HG02759 (cell line): ENCODE measurements at regions not wholly inside any gene's neighbourhood (a gene's known extent, or its start where the extent isn't known, plus 50 kb on each side); places are given as distances from the start of the nearest gene placed in this dataset.
"Not testable (repeated sequence)": the region's sequence is repeated elsewhere in the genome, so short reads cannot be mapped to it uniquely, and the experiment has no call there.

Experiments used
- ATAC-seq: cut with Tn5 transposase; IDR thresholded peaks from one replicate; pipeline ENCODE4 v1.9.1; 2021; ENCODE audit warnings: mild to moderate bottlenecking, moderate library complexity; ENCODE audit not compliant: unreplicated experiment

DNA sequence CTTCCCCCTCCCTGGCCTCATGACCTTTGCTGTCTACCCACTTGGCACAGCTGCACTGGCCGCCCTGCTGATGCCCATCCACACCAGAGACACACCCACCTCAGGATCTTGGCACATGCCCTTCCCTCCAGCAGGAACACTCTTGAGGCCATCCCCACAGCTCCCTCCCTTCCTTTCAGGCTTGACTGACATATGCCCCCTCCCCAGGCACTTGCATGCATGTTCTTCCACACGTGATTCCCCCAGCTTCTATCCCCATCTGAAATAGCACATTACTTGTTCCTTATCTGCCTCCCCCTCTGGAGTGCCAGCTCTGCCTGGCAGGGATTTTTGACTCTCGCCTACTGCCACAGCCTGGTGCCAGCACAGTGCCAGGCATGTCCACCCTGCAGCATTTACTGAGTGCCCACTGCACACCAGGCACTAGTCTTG lies 98.5 kb upstream of the SLC25A33 start:
- no peak for ATAC-seq

DNA sequence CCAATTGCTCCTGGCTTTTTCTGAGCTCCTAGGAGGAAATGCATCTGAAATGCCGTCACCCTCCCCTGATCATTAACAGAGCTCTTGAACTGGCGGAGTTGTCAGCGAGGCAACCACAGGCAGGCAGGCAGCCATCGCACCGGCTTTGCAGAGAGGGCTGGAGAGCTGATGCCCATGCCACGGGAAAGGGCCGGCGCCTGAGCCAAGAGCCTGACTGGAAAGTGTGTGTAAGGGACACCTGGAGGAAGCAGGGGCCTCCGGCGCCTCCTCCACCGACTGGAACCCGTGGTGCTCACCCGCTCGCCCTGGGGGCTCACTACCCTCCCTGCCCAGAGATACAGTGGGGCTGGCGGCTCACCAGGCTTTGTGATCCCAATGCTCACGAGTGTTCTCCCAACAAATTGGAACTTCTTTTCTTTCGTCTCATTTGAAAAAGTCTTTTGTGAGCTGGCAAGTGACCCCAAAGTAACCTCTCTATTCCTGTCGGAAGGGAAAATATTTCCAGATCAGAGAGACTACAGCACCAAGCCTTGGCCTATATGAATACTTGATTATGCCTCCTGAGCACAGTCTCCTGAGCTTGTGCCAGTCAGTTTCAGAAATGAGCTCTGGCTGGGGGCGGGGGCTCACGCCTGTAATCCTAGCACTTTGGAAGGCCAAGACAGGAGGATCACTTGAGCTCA lies 97.7 kb upstream of the SLC25A33 start:
- ATAC-seq, result no peak

DNA sequence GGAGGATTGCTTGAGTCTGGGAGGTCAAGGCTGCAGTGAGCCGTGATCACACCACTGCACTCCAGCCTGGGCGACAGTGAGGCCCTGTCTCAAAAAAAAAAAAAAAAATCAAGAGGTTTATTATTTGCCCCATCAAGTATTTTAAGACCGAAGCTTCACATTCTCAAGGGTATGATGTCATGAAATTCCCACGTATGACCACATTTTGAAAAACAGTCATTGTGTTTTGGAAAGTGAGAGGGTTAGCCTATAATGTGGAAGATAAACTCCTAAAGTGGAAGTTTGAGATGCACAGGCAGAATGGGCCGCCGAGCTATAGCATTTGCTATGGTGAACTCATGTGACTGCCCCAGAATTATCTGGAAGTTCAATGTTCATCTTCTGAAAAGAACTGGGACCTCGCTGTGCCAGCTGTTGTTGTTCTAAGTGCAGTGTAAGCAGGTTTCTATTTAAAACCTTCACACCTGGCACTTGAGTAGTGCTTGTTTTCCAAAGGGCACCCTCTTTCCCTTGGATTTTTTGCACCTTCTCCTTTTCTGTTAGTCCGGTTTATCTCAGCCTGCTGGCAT lies 96.9 kb upstream of the SLC25A33 start:
- ATAC-seq, result no peak

DNA sequence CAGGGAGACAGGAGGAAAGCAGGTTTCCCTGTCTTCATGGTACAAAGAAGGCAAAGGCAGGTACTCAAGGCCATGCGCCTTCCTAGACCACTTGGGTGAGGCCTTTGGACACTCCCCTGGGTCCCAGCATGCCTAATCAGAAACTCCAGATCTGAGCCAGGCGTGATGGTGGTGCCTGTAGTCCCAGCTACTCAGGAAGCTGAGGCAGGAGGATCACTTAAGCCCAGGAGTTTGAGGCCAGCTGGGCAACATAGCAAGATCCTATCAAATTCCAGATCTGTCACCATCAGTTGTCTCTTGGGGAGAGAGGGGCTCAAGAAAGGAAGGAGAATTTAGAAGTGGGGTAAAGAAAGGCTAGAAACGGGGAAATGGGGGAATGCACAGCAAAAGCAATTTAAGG lies 96.3 kb upstream of the SLC25A33 start:
- ATAC-seq, result no peak

DNA sequence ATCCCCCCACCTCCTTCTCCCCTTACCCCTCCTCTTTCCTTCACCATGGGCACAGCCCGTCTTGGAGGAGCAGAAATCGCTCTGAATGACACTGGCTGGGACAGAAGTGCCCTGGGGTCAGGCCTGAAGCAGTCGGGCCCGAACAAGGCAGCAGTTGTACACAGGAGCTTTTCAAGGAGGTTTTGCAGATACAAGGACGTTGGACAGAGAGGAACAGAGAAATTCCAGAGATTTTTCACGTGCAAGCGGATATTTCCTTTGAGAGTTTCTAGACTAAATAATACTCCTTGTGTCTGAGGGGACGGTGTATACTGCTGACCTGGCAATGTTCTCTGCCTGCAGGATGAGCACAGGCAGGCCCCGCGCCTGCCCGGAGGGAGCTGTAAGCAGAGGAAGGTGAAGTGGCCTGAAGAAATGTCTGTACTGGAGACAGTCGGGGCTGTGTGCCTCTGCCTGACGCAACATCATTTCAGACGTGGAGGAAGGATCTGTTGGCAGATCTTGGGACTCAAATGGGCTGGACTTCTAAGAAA lies 95.3 kb upstream of the SLC25A33 start:
- ATAC-seq, result no peak

DNA sequence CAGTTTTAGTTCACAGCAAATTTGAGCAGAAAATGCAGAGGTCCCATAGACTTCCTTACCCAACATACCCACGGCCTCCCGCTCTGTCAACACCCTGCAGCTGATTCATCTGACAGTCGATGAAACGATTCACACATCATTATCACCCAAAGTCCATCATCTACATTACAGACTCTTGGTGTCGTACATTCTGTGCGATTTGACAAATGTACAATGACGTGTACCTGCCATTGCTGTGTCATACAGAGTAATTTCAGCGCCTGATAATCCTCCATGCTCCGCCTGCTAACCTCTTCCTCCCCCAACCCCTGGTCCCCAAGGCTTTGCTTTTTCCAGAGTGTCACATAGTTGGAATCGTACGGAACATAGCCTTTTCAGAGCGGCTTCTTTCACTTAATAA lies 94.7 kb upstream of the SLC25A33 start:
- ATAC-seq, result no peak

DNA sequence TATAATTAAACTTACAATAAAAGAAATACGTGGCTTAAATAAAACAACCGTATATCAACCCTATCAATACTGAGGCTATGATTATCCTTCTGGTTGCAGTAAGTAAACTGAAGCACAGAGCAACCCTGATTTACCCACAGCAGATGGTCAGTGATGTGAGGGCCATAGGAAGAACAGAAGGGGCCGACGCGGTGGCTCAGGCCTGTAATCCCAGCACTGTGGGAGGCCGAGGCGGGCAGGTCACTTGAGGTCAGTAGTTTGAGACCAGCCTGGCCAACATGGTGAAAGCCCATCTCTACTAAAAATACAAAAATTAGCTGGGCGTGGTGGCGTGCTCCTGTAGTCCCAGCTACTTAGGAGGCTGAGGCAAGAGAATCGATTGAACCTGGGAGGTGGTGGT lies 94.2 kb upstream of the SLC25A33 start:
- not testable (repeated sequence) for ATAC-seq

DNA sequence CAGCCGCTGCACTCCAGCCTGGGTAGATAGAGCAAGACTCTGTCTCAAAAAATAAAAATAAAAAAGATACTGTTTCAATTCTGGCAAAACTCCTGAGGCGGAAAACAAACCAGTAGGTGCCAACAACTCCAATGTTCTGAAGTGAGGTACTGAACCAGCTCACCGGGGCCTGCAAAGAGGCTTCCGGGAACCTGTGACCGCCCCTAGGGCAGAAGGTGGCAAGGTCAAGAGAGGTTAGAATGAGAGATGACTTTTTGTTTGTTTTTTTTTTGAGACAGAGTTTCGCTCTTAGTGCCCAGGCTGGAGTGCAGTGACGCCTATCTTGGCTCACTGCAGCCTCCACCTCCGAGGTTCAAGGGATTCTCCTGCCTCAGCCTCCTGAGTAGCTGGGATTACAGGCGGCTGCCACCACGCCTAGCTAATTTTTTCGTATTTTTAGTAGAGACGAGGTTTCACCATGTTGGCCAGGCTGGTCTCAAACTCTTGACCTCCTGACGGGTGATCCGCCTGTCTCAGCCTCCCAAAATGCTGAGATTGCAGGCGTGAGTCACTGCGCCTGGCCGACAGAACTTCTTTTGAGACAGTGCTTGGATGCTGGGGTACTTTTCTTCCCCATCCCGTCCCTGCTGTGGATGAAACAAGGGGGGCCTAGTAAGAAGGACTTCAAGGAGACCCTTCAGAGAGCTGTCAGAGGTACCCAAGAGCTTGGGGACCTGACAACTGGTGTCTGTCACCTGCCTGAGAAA lies 91.9 kb upstream of the SLC25A33 start:
- ATAC-seq, result no peak

DNA sequence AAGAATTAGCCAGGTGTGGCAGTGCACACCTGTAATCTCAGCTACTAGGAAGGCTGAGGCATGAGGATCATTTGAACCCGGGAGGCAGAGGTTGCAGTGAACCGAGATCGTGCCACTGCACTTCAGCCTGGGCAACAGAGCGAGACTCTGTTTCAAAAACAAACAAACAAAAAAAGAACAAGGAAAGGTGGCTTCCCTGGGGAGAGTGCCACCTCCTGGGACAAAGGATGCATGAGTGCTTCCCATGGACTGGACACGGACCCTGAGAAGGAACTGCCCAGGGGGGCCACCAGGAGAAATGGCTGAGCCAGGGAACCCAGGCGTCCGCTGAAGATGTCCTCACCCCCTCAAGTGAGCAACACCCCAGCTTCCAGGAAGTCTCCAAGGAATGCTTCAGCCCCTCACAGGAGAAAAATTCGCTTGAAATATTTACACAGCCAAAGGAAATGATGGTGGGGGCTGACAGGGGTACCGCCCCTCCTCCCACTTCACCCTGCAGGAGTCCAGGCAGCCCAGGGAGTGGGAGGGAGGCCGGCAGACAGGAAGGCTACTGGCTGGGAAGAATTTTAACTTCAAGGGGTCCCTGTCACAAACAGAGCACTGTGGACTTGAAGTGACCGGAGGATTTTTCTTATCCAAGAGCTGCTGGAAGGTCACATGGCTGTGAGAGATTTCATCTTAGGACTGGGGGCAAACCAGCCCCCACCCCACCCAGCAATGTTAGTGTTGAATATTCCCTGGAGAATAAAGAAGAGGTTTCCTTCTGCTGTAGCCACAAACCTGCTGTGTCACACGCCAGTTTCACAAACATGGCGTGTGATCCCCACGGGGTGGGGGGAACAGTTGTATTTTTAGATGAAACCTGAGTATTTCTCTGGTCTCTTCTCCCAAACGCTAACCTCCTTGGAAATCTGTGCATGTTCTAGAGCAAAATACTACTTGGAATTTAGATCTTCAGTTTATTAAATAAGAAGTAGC lies 90.8 kb upstream of the SLC25A33 start:
- ATAC-seq, result no peak

DNA sequence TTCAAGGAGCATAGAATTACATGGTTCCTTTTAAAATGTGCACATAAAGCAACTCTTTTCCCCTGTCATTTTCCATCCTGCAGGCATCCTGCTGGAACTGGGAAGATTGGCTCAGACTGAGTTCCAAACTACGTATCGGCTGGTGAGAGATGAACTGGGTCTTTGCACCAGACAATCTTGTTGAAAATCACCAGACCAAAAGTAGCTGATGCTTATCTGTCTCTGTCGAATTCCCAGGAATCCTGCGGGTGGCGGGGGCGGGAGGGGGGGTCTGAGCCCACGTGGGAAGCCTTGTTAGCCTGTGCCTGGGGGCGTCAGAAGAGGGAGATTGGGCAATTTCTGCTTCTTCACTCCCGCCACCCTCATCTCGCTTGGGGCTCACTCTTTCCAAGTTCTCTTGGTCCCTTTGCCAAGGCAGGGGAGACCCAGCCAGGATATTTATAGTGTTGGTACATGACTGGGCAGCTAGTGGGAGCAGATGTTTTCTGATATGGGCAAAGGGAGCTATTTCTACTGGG lies 90.1 kb upstream of the SLC25A33 start:
- ATAC-seq, result no peak

DNA sequence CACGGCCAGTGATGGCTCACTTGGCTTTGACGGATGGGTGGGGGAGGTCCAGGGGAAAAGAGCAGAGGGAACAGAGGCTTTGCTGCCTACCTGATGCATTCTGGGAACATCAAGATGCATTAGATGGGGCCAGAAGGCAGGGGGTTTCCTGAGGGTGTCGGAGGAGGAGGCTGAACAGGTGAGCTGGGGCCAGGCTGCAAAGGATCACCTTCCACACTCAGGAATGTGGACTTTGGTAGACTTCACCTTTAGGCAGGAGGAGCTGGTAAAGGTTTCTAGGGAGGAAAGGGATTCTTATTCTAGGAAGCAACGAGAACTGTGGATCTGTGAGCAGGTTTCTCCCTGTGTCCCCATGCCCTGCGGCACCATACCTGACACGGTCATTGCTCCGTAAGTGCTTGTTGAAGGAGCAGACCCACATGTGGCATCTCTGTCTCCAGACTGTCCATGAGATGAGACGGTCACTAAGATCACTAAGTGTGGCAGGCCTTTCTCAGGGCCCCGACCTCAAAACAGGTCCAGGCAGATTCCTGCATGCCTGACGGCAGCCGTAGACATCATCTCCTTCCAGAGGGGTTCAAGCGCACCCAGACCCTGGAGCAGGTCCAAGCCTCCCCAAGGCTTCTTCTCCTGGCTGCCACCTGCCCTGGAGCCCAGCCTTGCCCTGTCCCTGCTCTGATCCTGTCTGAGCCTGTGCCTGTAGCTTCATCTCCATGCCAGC lies 89.1 kb upstream of the SLC25A33 start:
- ATAC-seq, result no peak

DNA sequence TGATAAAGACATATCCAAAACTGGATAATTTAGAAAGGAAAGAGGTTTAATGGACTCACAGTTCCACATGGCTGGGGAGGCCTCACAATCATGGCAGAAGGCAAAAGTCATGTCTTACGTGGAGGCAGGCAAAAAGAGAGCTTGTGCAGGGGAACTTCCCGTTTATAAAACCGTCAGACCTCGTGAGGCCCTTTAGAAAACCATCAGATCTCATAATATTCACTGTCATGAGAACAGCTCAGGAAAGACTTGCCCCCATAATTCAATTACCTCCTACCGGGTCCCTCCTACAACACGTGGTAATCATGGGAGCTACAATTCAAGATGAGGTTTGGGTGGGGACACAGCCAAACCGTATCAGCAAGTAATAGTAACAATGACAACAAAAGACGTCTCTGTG lies 88.2 kb upstream of the SLC25A33 start:
- ATAC-seq, result no peak

DNA sequence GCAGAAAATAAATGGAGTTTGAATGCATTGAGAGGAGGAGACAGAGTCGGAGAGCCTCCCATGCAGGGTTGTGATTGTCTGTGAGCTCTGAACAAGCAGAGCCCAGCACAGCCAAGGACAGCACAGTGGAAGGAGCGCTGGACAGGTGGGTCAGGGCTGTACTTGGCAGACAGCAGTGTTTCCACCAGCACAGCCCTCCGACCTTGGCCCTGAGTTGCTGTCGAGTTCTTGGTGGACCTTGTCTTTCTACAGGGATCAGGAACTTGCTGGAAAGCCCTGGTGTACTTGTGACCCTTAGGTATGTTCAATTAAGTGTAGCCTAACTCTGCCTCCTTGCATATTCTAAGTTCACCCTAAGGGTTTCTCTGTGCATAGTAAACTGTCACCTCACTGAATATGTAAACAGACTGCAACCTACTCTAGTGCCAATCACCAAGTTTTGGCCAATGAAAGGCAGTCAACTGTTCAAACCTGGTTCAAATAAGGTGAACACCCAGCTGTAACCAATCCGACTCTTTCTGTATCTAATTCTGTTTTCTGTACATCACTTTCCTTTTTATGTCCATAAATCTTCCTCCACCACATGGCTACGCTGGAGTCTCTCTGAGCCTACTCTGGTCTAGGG lies 86.6 kb upstream of the SLC25A33 start:
- no peak for ATAC-seq

DNA sequence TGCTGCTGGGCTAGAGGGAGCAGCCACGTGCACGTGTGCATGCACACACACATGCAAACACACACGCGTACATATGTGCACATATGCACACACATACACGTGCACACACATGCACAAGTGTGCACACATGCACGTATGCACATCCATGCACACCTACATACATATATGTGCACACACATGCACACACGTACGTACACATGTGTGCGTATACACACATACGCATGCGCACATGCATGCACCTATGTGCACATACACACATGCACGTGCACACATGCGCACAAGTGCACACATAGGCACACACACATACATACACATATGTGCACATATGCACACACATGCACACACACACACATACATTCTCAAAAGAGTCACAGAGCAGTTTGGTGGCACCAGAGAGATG lies 85.9 kb upstream of the SLC25A33 start:
- ATAC-seq, result no peak

DNA sequence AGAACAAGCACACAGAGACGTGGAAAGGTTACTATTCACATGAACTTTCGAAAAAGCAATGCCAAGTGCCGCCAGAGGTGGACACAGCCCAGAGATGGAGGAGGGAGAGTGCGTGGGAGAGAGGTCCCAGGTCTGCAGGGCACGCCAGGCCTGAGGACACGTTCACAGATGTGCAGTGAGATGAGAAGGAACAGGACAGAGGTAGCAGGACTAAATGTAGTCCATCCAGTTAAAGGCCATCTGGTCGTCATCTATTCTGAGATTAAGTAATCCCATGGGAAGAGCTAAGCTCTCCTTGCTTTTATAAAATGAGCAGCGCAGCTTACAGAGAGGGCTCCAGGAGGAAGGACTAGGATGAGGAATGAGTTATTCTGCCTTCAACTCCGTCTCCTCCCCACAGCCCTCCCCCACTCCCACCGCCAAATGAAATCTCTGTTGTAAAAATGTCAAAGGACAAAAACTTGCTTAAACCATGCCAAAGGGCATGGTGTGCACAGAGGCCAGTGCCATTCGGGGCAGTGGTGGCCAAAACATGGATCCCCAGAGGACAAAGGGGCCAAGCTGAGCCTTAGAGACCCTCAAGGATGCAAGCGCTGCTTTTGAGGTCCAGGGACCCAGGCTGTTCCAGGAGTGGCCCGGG lies 85.4 kb upstream of the SLC25A33 start:
- ATAC-seq, result no peak

DNA sequence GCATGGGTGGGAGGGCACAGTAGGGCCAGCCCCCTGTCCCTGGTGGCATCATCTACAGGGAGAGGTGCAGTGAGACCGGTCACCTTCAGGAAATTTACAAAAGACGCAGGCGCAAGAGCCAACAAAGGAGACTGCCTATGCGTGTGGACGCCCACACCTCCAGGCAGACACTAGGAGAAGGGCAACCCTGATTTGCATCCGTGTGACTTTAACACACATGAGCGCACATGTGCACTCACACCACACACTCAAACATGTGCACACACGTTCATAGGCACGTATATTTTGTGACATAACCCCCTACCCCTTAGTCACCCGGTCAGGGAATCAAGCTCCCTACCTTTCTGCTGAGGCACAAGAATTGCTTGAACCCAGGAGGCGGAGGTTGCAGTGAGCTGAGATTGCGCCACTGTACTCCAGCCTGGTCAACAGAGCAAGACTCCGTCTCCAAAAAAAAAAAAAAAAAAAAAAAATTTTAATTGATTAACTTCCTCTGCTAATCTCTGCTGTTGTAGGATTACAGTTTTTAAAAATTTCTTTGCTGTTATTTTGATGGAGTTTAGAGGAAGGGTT lies 84.7 kb upstream of the SLC25A33 start:
- no peak for ATAC-seq

DNA sequence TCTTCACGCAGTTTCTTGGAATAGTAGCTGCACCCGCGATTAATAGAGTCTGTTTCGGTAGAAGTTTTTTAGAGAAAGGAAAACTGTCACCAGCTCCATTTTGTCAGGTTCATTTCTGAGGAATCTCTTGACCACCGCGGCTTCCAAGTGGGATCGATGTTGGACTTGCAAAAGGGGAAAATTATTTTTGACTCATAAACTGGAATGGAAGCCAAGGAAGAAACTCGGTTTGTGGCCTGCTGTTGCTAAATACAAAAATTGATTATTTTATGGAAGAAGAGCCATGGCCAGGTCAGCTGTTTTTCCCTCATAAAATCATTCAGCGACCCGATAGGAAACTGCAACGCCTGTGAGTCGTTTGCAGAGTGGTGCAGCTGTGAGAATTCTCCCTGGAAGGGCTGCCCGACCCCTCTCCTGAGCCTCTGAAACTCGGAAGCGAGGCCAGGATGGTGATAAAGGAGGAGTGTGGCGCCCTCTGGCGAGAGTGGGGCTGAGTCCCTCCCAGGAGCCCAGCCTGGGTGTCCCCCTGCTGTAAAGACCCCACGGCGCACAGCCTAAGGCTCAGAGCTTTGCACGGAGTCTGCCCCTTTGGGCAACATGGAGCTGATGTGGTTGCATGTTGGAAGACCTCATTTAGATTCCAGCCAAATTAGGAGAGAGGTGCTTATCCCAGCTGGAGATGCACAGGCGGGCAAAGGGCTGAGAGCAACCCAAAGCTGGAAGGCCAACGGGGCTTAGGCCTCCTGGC lies 83.6 kb upstream of the SLC25A33 start:
- no peak for ATAC-seq

DNA sequence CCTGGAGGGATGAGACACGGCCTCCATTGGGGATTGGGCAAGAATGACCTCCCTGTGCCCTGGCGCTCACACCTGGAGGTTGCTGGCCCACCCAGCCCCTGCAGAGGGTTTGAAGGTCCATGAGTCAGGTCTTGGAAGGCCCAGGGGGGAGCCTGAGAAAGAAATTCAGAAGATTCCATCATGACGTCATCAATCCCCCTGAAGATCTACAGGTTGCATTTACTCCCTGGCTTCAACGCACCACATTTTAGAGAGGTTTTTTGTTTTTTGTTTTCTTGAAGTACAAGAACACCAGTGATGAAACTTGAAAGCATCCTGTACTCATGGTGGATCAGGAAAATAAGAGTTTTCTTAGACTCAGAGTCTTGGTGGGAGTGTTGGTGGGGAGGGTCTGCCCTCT lies 82.4 kb upstream of the SLC25A33 start:
- ATAC-seq, result no peak
